HG02884 (cell line): ENCODE measurements at regions not wholly inside any gene's neighbourhood (a gene's known extent, or its start where the extent isn't known, plus 50 kb on each side); places are given as distances from the start of the nearest gene placed in this dataset.
A peak's percentile ranks its signal among the peaks of the same experiment; 100 is the strongest.

ENCODE experiments used
- ATAC-seq: cut with Tn5 transposase; IDR thresholded peaks from one replicate; pipeline ENCODE4 v1.9.1; 2021; ENCODE audit warnings: mild to moderate bottlenecking, moderate library complexity; ENCODE audit not compliant: unreplicated experiment

DNA sequence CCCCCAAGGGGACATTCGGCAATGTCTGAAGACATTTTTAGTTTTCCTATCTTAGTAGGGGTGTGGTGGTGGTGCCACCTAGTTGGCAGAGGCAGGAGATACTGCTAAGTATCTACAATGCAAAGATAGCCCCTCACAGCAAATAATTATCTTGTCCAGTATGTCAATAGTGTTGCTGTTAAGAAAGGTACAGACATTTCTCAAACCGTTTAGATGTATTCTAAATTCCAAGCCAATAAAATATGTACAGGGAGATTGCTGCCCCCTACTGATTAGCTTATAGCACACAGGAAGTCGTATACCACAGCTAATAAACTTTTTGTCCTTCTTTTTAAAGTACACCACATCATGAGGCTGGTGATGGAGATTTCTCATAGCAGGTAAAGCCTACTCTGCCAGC, 260.5 kb downstream of the TMA16 start:
- peak; percentile 76 for ATAC-seq

DNA sequence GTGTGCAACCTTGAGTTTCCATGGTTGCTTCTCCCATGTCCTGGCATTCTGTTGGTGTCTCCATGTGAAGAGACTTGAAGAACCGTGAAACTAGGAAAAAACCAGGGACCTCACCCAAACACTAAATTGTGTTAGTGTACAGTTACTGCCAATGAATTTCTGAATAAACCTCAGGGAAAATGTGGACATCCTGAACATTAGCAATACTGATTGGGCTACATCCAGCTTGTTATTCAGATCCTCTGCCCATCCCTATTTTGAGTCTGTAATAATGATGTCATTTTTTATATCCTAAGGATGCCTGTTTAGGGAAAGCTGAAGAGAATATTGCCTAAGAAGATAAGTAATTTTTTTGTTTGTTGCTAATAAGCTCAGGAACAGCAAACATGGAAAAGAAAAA, 262.7 kb downstream of the TMA16 start:
- ATAC-seq: no peak

DNA sequence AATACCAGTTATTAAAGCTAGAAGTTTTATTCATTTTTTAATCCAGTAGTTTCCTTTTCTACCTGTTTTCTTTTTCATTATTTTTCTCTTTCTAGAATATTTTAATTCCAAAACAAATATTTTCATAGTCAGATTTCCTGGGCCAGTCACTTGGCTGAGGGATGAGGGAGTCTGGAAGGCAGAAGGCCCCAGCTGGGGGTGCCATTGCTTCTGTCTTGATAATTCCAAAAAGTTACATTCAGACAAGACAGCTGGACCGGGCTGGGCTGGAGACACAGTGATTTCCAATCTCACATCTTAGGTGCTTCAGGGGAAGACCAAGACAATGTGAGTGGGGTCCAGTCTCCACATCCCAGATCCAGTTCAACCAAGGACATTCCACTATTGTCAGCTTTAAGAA, 263.5 kb downstream of the TMA16 start:
- no peak for ATAC-seq

DNA sequence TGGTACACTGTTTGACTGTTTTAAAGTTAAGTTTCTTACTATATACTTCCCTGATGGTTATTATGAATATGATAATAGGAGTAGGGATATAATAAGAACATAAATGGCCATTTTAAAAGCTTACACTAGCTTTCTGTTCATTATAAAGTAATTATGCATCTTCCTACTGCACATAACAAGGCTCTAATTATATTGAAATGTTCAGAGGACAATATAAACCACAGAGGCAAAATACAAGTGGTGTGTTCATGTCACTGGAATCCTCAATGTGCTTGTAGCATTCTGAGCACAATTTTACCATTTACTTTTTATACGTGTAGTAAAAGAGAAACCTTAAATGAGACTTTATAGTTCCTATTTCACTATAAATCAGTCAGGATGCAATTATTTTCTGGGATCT, 268.3 kb downstream of the TMA16 start:
- ATAC-seq: no peak

DNA sequence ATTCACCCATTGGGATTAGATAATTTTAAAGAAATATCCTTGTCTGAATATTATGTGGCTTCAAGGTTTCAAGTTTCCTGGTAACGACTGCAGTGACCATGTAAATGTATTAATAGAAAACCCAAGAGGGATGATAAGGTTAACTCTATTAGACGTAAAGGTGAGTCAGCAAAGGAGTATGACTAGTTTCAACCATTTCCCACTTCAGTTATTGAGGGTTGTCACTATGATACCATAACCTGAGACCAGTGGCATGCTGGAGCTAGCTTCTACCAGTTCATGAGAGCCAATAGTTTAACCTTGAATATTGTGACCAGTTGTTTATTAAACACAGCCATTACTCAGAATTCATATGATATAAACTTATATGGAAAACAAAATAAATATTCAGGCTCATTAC, 270.1 kb downstream of the TMA16 start:
- ATAC-seq: no peak

DNA sequence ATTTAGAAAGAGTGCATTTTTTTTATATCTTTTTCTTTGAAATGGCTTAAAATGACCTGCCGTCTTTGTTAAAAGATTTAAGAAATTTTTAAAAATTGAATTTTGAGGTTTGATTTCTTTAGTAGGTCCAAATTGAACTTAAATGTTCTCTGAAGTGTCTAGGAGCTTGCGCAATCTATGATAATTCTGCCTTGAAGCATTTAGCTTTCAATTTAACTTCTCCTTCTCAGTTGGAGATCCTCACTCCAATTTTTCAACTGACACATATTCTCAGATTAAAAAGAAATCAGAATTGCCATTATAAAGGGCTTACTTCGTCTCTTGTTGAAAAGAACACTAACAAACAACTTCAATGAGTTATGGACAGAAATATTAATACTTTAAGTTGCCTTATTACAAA, 273.5 kb downstream of the TMA16 start:
- ATAC-seq: no peak

DNA sequence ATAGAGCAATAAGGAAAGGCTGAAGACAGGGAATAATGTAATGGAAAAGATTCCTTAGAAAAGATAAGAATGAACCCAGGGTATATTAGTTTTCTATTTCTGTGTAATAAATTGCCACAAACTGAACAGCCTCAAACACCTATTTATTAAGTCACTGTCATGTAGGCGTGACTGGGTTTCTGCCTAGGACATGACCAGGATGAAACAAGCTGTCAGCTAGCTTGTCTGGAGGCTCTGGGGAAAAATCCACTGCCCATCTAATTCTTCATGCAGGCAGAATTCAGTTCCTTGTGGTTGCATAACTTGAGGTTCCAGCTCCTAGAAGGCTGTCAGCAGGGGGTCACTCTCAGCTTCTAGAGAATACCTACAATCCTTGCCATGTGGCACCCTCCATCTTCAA, 277.7 kb downstream of the TMA16 start:
- no peak for ATAC-seq

DNA sequence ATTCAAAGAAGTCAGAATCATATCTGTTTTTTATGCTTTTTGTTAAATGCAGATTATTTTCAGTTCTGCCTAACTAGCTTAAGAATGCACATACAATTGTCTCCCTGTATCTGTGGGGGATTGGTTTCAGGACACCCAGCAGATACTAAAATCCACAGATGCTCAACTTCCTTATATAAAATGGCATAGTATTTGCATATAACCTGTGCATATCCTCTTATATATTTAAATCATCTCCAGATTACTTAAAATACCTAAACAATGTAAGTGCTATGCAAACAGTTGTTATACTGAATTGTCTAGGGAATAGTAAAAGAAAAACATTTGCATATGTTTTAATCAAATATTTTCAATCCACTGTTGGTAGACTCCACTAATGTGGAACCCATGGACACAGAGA, 279.4 kb downstream of the TMA16 start:
- ATAC-seq: no peak

DNA sequence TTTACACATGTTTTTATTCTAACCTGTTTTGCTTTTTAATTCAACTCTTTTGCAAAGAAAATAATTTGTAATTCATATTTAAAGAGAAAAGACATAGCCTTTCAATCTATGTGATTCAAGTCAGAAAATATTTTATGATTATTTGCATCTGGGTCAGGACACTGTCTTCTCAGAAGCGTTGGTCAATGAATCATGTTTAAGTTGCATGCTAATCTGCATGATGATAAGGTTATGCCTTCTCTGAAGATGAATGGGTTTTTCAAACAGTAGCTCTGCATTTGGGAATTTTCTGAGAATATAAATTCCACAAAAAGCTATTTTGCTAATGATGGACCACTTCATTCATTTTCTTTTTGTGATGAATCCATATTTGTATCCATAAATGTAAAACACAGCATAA, 282.5 kb downstream of the TMA16 start:
- no peak for ATAC-seq

DNA sequence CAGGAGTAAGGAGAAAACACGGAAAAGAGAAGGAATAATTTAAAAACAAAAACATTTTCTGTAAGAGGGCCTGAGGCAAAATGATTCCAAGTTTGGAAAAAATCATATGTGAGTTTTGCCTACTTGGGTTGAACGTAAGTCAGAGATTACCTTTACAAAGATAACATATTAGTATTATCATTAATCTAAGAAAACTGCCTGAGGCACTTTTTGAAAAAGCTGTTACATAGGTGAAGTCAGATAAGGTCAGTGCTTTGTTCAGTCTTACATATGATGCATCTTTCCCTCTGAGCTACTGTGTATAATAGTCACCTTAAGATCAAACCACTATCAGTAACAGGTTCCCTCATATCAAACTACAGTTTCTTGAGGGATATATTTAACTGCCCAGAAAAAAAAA, 287.2 kb downstream of the TMA16 start:
- no peak for ATAC-seq

DNA sequence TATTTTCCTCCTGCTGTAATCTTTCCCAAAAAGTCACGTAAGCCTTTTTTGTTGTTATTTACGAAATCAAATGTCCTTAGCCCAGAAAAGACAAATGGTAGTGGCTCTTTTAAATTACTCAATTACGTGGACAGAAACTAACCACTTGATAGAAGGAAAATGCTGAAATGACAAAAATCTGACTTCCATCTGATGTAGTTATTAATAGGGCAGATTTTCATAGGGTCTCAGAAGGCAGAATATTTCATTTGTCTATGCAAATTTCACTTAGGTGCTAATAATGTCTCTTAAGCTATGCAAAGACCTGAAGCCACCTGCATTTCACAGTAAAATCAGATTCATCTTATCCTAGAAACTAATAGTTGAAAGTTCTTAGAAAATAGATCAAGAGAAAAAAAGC, 295.7 kb downstream of the TMA16 start:
- no peak for ATAC-seq

DNA sequence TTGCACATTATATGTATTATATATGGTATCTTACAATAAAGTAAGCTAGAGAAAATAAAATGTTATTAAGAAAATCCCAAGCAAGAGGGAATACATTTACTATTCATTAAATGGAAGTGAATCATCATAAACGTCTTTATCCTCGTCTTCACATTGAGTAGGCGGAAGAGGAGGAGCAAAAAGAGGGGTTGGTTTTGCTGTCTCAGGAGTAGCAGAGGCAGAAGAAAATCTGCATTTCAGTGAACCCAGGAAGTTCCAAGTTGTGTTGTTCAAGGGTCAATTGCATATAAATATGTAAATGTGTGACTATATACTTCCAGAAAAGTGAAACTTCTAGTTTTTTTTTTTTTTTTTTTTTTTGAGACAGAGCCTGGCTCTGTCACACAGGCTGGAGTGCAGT, 301.4 kb downstream of the TMA16 start:
- ATAC-seq: no peak

DNA sequence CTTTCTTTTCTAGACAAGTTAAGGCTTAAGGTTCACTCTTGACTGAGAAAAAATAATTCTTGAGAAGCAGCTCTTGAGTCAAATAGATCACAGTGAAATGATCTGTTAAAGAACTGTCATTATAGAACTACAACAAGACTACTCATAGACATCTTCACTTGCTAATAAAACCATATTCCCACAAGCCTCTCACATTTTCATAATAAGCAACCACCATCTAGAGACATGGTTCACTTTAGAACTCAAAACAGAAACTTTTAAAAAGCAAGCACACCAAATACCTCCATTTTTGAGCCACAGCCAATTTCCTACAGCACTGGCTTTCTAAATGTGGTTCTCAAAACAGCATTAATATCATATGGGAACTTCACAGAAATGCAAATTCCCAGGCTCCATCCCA, 309.5 kb downstream of the TMA16 start:
- no peak for ATAC-seq

DNA sequence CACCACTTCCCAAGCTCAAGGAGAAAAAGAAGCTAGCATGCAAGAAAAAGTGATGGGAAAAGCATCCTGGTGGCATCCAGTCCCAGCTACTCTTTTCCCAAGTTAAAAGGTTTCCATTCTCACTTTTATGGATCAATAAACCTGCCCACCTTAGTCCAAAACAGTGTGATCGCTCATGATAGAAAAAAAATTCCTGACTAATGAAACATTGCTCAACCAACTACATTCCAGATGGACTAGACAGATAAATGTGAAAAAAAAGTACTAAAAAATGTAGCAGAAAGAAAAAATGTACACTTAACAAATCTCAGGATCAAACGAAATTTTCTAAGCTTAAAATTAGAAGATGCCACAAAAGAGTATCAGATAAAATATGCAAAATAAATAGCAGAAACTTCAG, 312.2 kb downstream of the TMA16 start:
- no peak for ATAC-seq

DNA sequence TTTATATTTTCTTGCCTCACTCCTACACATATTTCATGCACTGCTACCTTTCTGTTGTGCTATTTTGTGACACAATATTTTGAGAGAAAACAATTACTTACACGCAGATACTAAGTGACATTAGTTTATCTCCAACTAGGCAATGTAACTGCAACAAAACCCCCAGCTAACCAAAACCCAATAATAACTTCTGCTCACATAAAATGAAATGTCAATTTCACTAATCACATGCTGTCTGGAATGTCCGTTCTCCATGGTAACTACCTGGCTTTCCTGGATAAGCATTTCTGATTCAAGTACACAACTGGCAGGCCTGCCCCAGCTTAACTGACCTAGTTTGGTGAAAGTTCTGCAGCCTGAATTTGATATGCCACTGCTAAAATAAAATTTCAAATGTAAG, 313.5 kb downstream of the TMA16 start:
- no peak for ATAC-seq

DNA sequence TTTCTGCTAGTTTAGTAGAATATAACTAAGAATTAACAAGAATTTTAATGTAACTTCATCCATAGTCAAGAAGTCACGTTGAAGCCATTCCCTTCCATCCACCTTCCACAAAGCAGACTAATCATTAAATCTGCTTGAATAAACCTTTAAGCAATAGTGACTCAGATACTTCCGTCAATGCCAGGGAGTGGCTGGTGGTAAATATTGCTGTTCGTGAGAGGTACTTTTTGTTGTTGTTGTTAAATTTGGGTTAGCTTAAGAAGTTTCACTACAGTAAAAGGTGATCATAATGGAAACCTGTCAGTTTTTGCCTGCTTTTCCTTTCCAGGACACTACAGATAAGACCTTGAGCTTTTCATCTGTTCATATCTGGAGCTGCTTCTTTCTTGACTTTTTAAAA, 316.3 kb downstream of the TMA16 start:
- ATAC-seq: peak; percentile 41

DNA sequence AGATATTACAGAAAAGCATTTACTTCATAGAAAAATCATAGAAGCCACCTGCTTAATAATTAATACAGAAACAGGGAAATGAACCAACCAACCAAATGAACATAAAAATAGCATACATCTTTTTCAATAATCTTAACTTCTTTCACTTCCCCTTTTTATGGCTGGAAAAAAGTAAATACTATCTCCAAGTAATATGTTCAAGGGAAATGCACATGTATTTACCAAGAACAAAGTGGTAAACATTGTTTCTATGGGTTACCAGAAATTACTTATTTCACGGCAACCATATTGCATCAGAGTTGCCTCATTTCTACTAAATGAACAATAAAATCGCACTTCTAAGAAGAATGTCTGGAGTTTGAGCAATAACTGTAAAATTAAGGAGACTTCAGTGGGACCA, 321.3 kb downstream of the TMA16 start:
- ATAC-seq: peak; percentile 56

DNA sequence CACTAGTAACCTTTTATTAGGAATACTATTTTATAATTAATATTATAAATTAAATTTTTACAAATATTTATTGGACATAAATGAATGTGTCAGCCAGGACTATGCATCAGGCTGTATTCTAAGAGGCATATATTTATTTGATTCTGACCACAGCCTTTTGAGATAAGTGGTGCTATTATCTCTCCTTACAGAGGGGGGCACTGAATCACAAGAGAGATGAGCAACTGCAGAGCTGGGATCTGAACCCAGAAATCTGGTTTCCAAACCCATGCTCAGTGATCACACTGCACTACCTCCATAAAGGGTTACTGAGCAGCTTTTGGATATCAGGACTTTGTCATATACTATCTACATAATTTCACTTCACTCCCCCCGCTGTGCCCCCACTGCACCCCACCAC, 322.0 kb downstream of the TMA16 start:
- ATAC-seq: no peak

DNA sequence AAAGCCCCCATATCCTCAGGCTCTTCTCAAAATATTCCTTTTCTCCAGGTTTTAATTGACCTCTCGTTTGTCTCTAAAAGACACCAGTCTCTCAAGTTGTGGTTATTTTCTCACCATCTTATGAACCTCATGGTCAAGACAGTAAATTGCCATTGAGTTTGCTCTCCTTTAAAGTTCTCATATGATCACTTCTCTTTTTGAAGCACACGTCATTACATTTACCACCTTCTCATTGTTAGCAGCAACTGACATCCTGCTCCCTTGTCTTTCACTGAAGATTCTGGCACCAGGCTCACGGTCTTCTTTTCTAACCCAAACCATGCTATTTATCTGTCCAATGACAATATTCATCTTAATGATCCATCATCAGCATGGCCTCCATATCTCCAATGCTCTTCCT, 324.2 kb downstream of the TMA16 start:
- no peak for ATAC-seq

DNA sequence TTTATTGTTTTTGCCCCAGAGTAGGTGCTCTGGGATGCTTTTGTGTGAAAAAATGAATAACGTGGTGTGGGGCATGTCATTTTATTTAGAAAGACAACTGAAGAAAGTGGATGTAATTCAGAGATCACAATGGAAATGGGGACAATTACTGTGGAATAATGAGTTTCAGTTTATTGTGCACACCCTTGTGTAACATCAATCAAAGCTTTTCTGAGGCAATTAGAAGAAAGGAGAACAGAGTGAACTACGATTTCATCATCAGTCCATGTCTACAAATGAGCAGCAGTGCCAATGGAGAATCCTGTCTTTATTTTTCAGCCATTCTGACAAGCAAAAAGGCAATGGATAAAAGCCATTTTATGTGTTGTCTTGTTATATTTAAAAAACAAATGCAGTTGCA, 339.2 kb downstream of the TMA16 start:
- ATAC-seq: no peak

DNA sequence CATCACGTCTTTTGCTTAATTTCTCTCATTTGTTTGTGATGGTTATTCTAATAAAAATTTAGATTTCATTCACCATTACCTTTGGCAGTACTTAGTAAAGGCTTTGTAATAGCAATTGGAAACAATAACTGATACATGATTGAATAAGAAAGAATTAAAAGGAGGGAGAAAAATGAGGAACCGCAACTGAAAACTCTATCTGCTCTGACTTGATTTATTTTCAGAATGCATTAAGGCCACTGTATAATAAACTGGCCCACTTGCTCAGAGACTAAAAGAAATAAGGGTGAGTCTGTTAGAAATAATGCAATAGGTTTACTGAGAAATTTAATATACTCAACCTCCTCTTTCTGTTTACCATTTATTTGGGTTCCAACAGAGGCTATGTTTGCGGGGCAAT, 351.5 kb downstream of the TMA16 start:
- ATAC-seq: no peak

DNA sequence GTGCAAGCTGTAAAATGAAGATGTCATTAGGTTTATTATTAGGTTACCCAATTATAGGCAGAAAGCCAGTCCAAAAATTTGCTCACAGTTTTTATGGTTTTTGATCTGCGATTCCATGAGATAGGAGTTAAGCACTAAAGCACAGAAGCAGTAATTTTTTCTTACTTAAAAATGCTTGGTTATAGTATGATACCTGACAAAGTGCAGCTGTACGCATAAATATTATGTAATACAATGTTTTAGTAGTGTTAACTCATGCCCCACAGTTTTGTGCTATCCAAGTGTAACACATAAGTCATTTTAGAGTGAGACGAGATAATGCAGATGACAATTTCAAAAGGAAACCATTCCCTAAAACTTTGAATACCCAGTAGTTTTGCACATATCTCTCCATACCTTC, 357.8 kb downstream of the TMA16 start:
- ATAC-seq: no peak

DNA sequence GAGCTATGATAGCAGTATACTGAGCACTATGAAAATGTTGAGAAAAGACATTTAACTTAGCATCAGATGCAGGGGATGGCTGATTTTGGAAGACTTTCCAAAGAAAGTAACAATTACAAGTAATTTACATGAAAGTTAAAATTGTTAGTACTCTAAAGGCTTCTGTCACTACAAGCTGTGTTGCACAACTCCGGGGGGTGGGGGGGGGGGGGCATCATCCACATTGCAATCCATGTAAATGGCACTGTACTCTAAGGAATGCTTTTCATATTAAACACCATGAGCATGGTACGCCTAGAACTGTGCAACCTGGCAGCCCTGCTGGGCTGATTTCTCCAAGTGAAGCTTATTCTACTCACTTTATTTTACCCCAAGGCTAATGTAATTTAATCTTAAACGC, 363.4 kb downstream of the TMA16 start:
- no peak for ATAC-seq

DNA sequence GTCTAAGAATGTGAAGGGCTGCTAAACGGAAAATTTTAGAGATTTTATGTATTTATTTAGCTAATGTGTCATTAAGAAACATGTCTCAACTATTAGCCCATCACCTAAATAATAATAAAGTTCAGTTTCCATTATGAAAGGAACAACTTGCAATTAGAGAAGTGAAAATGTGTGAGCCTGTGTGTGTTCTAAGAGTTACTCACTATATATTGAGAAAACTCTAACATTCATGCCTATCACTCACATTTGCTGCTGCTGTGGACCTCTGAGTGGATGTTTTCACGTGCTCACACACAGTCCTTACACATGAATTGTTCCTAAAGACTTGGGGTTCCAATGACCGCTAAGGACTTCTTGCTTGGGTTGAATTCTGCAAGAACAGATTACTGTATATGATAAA, 364.0 kb downstream of the TMA16 start:
- no peak for ATAC-seq
